ENCODE measurements at regions not wholly inside any gene's neighbourhood (a gene's known extent, or its start where the extent isn't known, plus 50 kb on each side); places are given as distances from the start of the nearest gene placed in this dataset.

DNA sequence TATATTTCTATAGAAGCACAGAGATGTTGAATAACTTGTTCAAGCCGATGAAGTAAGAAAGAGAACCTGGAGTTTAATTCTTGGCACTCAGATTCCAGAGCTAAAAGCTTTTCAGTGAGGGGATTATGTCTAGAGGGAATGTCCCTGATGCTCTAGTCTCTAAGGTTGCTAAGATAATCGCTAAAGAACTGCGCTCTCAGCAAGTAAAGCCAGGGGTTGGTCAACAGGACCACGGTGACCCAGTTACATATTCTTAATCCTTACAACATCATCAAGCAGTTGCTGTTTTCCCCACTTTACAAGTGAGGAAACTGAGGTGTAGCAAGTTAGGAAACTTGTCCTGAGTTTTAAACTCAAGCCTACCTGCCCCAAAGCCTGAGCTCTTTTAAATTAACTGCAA lies 110.8 kb downstream of the DAD1 start:
- FAIRE-seq, result no peak
- TF ChIP-seq, protein P1, sequence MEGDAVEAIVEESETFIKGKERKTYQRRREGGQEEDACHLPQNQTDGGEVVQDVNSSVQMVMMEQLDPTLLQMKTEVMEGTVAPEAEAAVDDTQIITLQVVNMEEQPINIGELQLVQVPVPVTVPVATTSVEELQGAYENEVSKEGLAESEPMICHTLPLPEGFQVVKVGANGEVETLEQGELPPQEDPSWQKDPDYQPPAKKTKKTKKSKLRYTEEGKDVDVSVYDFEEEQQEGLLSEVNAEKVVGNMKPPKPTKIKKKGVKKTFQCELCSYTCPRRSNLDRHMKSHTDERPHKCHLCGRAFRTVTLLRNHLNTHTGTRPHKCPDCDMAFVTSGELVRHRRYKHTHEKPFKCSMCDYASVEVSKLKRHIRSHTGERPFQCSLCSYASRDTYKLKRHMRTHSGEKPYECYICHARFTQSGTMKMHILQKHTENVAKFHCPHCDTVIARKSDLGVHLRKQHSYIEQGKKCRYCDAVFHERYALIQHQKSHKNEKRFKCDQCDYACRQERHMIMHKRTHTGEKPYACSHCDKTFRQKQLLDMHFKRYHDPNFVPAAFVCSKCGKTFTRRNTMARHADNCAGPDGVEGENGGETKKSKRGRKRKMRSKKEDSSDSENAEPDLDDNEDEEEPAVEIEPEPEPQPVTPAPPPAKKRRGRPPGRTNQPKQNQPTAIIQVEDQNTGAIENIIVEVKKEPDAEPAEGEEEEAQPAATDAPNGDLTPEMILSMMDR (IDR thresholded peaks at IDR 0.05; ENCODE audit: insufficient read depth, missing control alignments), result no peak
- DNase-seq (ENCODE audit: insufficient read length, low spot score), result no peak

DNA sequence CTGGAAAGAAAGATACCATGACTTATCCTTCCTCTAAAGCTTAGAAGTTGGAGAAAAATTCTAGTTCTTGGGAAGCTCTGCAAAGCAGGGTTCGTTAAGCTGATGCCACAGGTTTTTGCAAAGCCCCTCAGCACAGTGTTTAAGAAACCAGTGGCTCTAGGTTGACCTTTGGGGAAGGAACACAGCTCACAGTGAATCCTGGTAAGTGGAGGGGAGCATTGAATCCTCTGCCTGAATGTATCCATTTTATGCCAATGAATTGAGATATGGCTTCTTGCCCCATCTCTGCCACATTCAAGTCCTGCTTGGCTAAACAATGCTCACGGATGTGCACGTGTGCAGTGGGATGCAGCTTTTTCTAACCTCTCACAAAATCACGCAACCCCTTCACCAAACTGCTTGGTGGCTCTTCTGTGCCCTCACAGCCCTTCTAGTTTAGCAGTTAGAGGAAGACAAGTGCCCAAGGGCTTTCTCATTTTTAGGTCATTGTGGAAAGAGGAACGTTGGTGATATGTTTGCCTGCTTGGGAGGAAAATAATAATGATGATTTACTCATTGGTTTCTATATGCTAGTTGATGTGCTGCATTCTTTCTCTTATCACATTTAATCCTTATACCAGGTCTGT lies 111.3 kb downstream of the DAD1 start:
- TF ChIP-seq, protein P1 (IDR thresholded peaks at IDR 0.05; ENCODE audit: insufficient read depth, missing control alignments), result no peak

DNA sequence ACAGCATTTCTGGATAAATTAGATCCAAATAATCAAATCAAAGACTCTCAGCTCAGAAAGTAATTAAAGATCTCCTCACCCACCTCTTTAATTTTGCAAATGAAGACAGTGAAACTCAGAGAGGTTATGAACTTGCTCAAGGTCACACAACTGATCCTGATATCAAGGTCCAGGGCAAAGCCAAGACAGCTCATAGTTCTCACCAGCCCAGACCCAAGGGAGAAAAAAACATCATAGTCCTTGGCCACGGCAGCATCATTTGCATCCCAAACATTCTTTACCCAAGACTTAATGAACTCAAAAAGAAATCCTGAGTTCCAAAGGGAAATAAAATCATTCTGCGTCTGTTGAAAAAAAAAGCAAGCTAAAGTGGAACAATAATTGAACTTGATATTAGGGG lies 112.1 kb downstream of the DAD1 start:
- DNase-seq (ENCODE audit: insufficient read length, low spot score), result no peak
- FAIRE-seq, result no peak
- TF ChIP-seq, protein P1 (IDR thresholded peaks at IDR 0.05; ENCODE audit: insufficient read depth, missing control alignments), result no peak

More for the DNA sequence above, 111.3 kb downstream of the DAD1 start:
- FAIRE-seq (no peak), DNase-seq (ENCODE audit: insufficient read length, low spot score) (no peak)

DNA sequence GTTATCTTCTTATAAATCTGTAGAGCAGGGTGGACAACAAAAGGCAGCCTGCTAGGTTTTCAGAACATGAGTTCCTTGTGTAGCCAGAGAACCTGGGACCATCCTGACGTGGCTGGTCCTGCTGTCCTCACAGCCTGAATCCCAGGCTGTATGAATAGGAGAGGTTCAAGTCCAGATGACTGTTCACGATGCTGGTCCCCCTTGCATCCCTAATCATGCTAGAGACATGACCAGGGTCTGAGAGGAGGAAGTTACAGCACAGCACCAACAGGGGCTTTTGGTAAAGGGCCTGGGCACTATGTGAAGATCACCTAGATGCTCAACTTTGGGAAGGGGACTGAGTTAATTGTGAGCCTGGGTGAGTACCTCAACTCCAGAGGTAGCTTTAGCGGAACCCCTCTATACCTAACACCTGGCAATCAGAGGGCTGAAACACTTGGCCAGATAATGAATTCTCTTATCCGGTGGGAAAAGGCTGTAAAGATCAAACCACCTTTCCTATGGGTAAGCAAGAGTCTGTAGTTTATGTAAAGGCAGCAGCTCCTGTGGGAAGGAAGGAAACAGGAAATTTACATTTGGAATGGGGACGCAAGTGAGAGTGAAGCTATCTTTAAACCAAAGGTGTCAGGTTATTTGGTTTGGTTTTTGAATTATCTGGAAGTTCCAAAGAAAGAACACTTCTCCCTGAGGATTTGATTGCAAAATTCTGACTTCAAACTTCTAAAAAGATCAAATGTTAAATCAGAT lies 112.8 kb downstream of the DAD1 start:
- FAIRE-seq, result no peak
- no peak for DNase-seq (ENCODE audit: insufficient read length, low spot score)
- TF ChIP-seq, protein P1 (IDR thresholded peaks at IDR 0.05; ENCODE audit: insufficient read depth, missing control alignments), result no peak

DNA sequence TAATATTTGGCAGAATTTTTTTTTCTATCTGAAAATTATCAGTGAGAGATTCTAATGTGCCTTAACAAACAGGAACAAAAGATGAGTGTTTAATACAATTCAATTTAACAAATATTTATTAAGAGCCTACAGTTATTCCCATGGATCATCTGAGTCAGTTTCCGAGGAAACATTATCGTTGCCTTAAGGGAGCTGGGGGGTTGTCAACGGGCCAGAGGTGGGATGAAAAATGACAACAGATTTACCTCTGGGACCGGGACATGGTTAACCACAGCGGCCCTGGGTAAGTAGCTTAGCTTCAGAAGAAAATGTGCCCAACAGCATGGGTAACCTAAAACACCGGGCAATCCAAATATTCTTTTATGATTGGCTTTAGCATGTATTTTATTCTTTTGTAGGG lies 113.6 kb downstream of the DAD1 start:
- DNase-seq (ENCODE audit: insufficient read length, low spot score), result no peak
- no peak for FAIRE-seq
- TF ChIP-seq, protein P1 (IDR thresholded peaks at IDR 0.05; ENCODE audit: insufficient read depth, missing control alignments), result no peak

DNA sequence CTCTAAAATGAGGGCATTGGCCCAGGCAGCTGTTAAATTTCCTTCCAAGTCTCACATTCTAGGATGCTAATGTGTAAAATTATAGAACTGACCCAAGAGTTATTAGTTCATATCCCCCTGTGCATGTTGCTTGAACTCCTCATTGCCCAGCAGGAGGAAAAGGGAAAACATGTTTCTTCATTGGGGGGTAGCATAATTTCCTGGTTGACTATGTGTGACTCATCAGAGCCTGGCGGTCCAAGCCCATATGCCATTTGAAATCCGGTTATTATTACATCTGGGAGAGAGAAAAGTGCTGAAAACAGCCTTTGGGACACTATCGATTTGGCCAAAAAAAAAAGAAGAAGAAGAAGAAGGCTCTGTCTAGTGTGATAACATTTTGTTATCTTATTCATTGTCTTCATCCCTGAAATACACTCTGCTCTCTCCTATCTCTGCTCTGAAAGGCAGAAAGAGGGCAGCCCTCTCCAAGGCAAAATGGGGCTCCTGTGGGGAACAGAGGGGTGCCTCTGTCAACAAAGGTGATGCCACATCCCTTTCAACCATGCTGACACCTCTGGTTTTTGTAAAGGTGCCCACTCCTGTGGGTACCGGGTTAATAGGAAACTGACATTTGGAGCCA lies 114.2 kb downstream of the DAD1 start:
- DNase-seq (ENCODE audit: insufficient read length, low spot score) (no peak), FAIRE-seq (no peak)
- TF ChIP-seq, protein P1 (IDR thresholded peaks at IDR 0.05; ENCODE audit: insufficient read depth, missing control alignments), result no peak

Measured in D721Med (cell line).